DOHH2 (cell line): ENCODE measurements at regions not wholly inside any gene's neighbourhood (a gene's known extent, or its start where the extent isn't known, plus 50 kb on each side); places are given as distances from the start of the nearest gene placed in this dataset.

ENCODE experiments used
- CTCF ChIP-seq: fragments of 200-600 bp; sonication (generic); IDR thresholded peaks from one replicate; pipeline ENCODE4 v1.5.1; 2014; ENCODE audit warnings: antibody characterized with exemption, mild to moderate bottlenecking, low read depth, low read length; ENCODE audit not compliant: poor library complexity, severe bottlenecking
- EZH2phosphoT487 ChIP-seq: fragments of 200-600 bp; sonication (generic); IDR thresholded peaks from 2 replicates; pipeline ENCODE4 v1.6.1; 2017; ENCODE audit warnings: borderline replicate concordance, mild to moderate bottlenecking, antibody characterized with exemption, low read length, moderate library complexity, mixed read lengths

- TF ChIP-seq EZH2phosphoT487 (no peak), CTCF (no peak)
Observed at GRCh38 chr2:56801214-56801613, 617.4 kb downstream of the CCDC85A start.
